GM23338 (cell line): ENCODE measurements at regions not wholly inside any gene's neighbourhood (a gene's known extent, or its start where the extent isn't known, plus 50 kb on each side); places are given as distances from the start of the nearest gene placed in this dataset.

Experiments
- ATAC-seq: fragments of 200-7000 bp; cut with Tn5 transposase; 3 replicates; pipeline ENCODE4 v1.9.1; 2020
- DNase-seq: peaks from one replicate; pipeline ENCODE4 v3.0.0-alpha.2; 2015; ENCODE audit warnings: low spot score
- H2AFZ ChIP-seq: fragments of 200-600 bp; sonication (generic); 2 replicates; pipeline ENCODE4 v1.8.0; 2016; ENCODE audit warnings: antibody characterized with exemption, mild to moderate bottlenecking, moderate library complexity
- H3F3A ChIP-seq: fragments of 200-600 bp; sonication (generic); replicated peaks from 2 replicates; pipeline ENCODE4 v1.8.0; 2017; ENCODE audit warnings: antibody characterized with exemption, mixed run types, low read depth
- H3K27ac ChIP-seq: fragments of 200-600 bp; sonication (generic); 2 replicates; pipeline ENCODE4 v1.6.1; 2016; ENCODE audit warnings: low read depth
- H3K27me3 ChIP-seq: fragments of 200-600 bp; sonication (generic); 2 replicates; pipeline ENCODE4 v1.8.0; 2016; ENCODE audit warnings: mild to moderate bottlenecking, mixed run types, moderate library complexity; ENCODE audit not compliant: insufficient read depth
- H3K36me3 ChIP-seq: fragments of 200-600 bp; sonication (generic); 2 replicates; pipeline ENCODE4 v1.8.0; 2016; ENCODE audit warnings: mild to moderate bottlenecking; ENCODE audit not compliant: insufficient read depth
- H3K4me1 ChIP-seq: fragments of 200-600 bp; sonication (generic); 2 replicates; pipeline ENCODE4 v1.8.0; 2016; ENCODE audit warnings: mild to moderate bottlenecking, moderate library complexity; ENCODE audit not compliant: insufficient read depth
- H3K4me2 ChIP-seq: fragments of 200-600 bp; sonication (generic); 2 replicates; pipeline ENCODE4 v1.7.1; 2017; ENCODE audit warnings: mixed run types
- H3K4me3 ChIP-seq: fragments of 200-600 bp; sonication (generic); 2 replicates; pipeline ENCODE4 v1.6.1; 2016; ENCODE audit warnings: mixed run types
- H3K79me2 ChIP-seq: fragments of 200-600 bp; sonication (generic); replicated peaks from 2 replicates; pipeline ENCODE4 v1.8.0; 2017; ENCODE audit warnings: mild to moderate bottlenecking; ENCODE audit not compliant: insufficient read depth
- H3K9me2 ChIP-seq: fragments of 200-600 bp; sonication (generic); 2 replicates; pipeline ENCODE4 v1.8.0; 2017; ENCODE audit not compliant: insufficient read depth
- H4K20me1 ChIP-seq: fragments of 200-600 bp; sonication (generic); replicated peaks from 2 replicates; pipeline ENCODE4 v1.8.0; 2017; ENCODE audit warnings: mild to moderate bottlenecking; ENCODE audit not compliant: insufficient read depth
- H3K27ac Mint-ChIP-seq: 2 replicates; pipeline ENCODE4 v1.8.0; 2020; ENCODE audit warnings: inconsistent platforms, mild to moderate bottlenecking, moderate library complexity, mixed read lengths
- H3K27me3 Mint-ChIP-seq: 3 replicates; pipeline ENCODE4 v1.8.0; 2022; ENCODE audit warnings: low read depth, mild to moderate bottlenecking, moderate library complexity, mixed read lengths, inconsistent platforms; ENCODE audit not compliant: insufficient read depth, poor library complexity
- H3K36me3 Mint-ChIP-seq: 3 replicates; pipeline ENCODE4 v1.8.0; 2021; ENCODE audit warnings: low read depth, mild to moderate bottlenecking, inconsistent platforms, moderate library complexity, mixed read lengths
- H3K4me1 Mint-ChIP-seq: 3 replicates; pipeline ENCODE4 v1.8.0; 2020; ENCODE audit warnings: mild to moderate bottlenecking, inconsistent platforms, mixed read lengths
- H3K4me3 Mint-ChIP-seq: 3 replicates; pipeline ENCODE4 v1.8.0; 2021; ENCODE audit warnings: moderate library complexity, mild to moderate bottlenecking, inconsistent platforms, mixed read lengths
- H3K9me3 Mint-ChIP-seq: 3 replicates; pipeline ENCODE4 v1.8.0; 2020; ENCODE audit warnings: moderate library complexity, mild to moderate bottlenecking, inconsistent platforms, mixed read lengths
- EZH2 ChIP-seq: fragments of 200-600 bp; sonication (generic); IDR thresholded peaks from one replicate; pipeline ENCODE4 v1.8.0; 2017; ENCODE audit warnings: antibody characterized with exemption, mild to moderate bottlenecking, low read depth; ENCODE audit not compliant: unreplicated experiment
- EZH2phosphoT487 ChIP-seq: fragments of 200-600 bp; sonication (generic); IDR thresholded peaks from one replicate; pipeline ENCODE4 v1.8.1; 2018; ENCODE audit warnings: antibody characterized with exemption; ENCODE audit not compliant: unreplicated experiment
- JUNB ChIP-seq: IDR thresholded peaks from one replicate; pipeline ENCODE4 v1.6.1; 2016; ENCODE audit warnings: antibody characterized with exemption; ENCODE audit not compliant: unreplicated experiment
- NANOG ChIP-seq: IDR thresholded peaks from 2 replicates; pipeline ENCODE4 v1.6.1; 2016; ENCODE audit warnings: antibody characterized with exemption, borderline replicate concordance
- POLR2AphosphoS5 ChIP-seq: IDR thresholded peaks from 2 replicates; pipeline ENCODE4 v1.6.1; 2016; ENCODE audit warnings: antibody characterized with exemption, low read depth
- STAT1 ChIP-seq: IDR thresholded peaks from one replicate; pipeline ENCODE4 v1.6.1; 2016; ENCODE audit warnings: antibody characterized with exemption; ENCODE audit not compliant: unreplicated experiment
- ZNF114 ChIP-seq: fragments of 250-450 bp; sonication (Bioruptor Pico); IDR thresholded peaks from 2 replicates; pipeline ENCODE4 v1.5.0; 2020; ENCODE audit warnings: mild to moderate bottlenecking, moderate library complexity
- ZNF331 ChIP-seq: fragments of 250-450 bp; sonication (Bioruptor Pico); IDR thresholded peaks from 2 replicates; pipeline ENCODE4 v1.5.0; 2020; ENCODE audit warnings: low read depth, mild to moderate bottlenecking, moderate library complexity
- TF ChIP-seq, protein P1 (sequence below), 2 experiments: fragments of 200-600 bp in 1 of 2; sonication (generic) in 1 of 2; conservative IDR thresholded peaks; 2 replicates each; pipeline versions ENCODE4 v1.5.1 to v1.6.1; 2016 to 2017; ENCODE audit warnings: antibody characterized with exemption in 2 of 2, low read depth in 2 of 2, mild to moderate bottlenecking in 2 of 2, moderate library complexity in 1 of 2
- TF ChIP-seq, protein P2 (sequence below): IDR thresholded peaks from one replicate; pipeline ENCODE4 v1.6.1; 2018; ENCODE audit warnings: antibody characterized with exemption; ENCODE audit not compliant: unreplicated experiment

DNA sequence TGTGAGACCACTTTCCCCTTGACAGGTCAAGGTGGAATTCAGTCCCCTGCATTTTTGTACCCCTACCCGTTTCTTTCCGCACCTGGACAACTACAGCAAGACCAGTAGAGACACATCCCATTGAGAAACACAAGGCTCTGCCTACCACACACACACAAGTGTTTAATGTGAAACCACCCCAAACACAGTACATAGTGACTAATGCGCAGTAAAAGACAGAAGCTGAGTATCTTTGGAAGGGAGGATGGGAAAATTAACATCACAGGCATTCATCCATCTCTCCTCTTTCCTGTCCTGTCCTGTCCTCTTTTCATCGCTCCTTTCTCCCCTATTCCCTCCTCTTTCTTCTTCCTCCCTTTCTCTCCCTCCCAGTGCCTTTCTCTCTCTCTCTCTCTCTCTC lies 64.8 kb downstream of the SCN11A start (continued):
- TF ChIP-seq, protein P1, sequence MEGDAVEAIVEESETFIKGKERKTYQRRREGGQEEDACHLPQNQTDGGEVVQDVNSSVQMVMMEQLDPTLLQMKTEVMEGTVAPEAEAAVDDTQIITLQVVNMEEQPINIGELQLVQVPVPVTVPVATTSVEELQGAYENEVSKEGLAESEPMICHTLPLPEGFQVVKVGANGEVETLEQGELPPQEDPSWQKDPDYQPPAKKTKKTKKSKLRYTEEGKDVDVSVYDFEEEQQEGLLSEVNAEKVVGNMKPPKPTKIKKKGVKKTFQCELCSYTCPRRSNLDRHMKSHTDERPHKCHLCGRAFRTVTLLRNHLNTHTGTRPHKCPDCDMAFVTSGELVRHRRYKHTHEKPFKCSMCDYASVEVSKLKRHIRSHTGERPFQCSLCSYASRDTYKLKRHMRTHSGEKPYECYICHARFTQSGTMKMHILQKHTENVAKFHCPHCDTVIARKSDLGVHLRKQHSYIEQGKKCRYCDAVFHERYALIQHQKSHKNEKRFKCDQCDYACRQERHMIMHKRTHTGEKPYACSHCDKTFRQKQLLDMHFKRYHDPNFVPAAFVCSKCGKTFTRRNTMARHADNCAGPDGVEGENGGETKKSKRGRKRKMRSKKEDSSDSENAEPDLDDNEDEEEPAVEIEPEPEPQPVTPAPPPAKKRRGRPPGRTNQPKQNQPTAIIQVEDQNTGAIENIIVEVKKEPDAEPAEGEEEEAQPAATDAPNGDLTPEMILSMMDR (conservative IDR thresholded peaks at IDR 0.05; ENCODE audit: low read depth in 2 of 2), result no peak
- TF ChIP-seq EZH2, result no peak
- TF ChIP-seq, protein P2, sequence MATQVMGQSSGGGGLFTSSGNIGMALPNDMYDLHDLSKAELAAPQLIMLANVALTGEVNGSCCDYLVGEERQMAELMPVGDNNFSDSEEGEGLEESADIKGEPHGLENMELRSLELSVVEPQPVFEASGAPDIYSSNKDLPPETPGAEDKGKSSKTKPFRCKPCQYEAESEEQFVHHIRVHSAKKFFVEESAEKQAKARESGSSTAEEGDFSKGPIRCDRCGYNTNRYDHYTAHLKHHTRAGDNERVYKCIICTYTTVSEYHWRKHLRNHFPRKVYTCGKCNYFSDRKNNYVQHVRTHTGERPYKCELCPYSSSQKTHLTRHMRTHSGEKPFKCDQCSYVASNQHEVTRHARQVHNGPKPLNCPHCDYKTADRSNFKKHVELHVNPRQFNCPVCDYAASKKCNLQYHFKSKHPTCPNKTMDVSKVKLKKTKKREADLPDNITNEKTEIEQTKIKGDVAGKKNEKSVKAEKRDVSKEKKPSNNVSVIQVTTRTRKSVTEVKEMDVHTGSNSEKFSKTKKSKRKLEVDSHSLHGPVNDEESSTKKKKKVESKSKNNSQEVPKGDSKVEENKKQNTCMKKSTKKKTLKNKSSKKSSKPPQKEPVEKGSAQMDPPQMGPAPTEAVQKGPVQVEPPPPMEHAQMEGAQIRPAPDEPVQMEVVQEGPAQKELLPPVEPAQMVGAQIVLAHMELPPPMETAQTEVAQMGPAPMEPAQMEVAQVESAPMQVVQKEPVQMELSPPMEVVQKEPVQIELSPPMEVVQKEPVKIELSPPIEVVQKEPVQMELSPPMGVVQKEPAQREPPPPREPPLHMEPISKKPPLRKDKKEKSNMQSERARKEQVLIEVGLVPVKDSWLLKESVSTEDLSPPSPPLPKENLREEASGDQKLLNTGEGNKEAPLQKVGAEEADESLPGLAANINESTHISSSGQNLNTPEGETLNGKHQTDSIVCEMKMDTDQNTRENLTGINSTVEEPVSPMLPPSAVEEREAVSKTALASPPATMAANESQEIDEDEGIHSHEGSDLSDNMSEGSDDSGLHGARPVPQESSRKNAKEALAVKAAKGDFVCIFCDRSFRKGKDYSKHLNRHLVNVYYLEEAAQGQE, result no peak

DNA sequence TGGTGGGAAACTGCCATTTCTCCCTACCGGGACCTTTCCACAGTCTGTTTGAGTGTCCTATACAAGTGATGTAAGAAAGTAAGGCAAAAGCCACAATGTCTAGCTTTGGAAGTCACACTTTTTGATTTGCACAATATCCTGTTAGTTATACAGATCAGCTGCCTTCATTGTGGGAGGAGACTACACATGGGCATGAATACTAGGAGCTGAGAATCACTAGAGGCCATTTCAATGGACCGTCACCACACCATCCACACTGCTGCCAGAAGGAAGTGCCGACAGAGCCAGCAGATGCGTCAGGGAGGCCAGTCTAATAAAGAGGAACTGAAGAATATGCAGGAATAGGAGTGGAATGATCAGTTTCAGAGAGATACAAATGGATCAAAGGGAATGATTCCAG lies 65.8 kb downstream of the SCN11A start:
- no peaks in the 10 kb centered on the region; the same call in 2 of the 3 replicates for H3K36me3 Mint-ChIP-seq
- Histone ChIP-seq H3K36me3 (no peaks in the 10 kb centered on the region), H3K4me3 (no peak overlapping the region), H4K20me1 (no peaks in the 10 kb centered on the region), H3F3A (no peaks in the 10 kb centered on the region), H2AFZ (no peak overlapping the region), H3K4me2 (no peak overlapping the region), H3K27ac (no peak overlapping the region), H3K79me2 (no peaks in the 10 kb centered on the region), H3K4me1 (peaks cover 20% of the 10 kb centered on the region), H3K27me3 (no peaks in the 10 kb centered on the region), H3K9me2 (no peaks in the 10 kb centered on the region)
- TF ChIP-seq ZNF331 (CRISPR knock-in tag) (no peak), EZH2phosphoT487 (no peak), POLR2AphosphoS5 (no peak), EZH2 (no peak), NANOG (no peak), STAT1 (no peak), JUNB (no peak), ZNF114 (CRISPR knock-in tag) (no peak)
- H3K4me1 Mint-ChIP-seq, result peaks cover 15% of the 10 kb centered on the region
- H3K4me3 Mint-ChIP-seq, result no peak overlapping the region
- DNase-seq (no peak), ATAC-seq (no peak)
- peaks cover 3% of the 10 kb centered on the region; the same call in 1 of the 3 replicates for H3K9me3 Mint-ChIP-seq
- no peak overlapping the region for H3K27ac Mint-ChIP-seq
- peaks cover 4% of the 10 kb centered on the region for H3K27me3 Mint-ChIP-seq
